Stimulated activated CD4-positive, alpha-beta T cell treated with anti-CD3 and anti-CD28 coated beads, Interleukin-1b, Interleukin-23, amount 100 ng/mL, for 48 hours (primary cell): ENCODE measurements at regions not wholly inside any gene's neighbourhood (a gene's known extent, or its start where the extent isn't known, plus 50 kb on each side); places are given as distances from the start of the nearest gene placed in this dataset.
"Not testable (repeated sequence)": the region's sequence is repeated elsewhere in the genome, so short reads cannot be mapped to it uniquely, and the experiment has no call there.

ENCODE experiments used
- DNase-seq: peaks from one replicate; pipeline ENCODE4 v3.0.0-alpha.2; 2020

- no peak for DNase-seq
Observed at GRCh38 chr1:198408716-198409115, 131.8 kb downstream of the ATP6V1G3 start.

DNA sequence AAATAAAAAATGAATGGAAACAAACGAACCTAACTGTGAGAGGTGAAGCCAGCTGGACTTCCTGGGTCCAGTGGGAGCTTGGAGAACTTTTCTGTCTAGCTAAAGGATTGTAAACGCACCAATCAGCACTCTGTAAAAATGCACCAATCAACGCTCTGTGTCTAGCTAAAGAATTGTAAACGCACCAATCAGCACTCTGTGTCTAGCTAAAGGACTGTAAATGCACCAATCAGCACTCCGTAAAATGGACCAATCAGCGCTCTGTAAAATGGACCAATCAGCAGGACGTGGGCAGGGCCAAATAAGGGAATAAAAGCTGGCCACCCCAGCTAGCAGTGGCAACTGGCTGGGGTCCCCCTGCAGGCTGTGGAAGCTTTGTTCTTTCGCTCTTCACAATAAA lies 135.8 kb downstream of the ATP6V1G3 start:
- not testable (repeated sequence) for DNase-seq

DNA sequence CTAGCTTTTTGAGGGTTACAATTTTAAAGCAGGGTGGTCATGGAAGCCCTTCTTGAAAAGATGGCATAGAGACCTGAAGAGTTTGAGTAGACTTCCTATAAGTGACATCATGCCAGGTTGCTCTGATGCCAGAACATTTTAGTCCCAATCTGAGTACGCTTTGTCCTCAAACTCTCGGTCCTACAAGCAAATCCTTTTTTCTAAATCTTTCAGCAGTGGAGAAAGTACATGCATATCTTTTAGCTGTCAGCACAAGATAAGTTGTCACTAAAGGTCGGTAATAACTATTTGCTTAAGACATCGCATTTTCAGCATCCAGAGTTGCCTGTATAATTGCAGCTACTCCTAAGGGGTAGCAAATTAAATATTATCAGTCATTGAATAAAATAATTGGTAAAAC lies 140.4 kb downstream of the ATP6V1G3 start:
- DNase-seq, result no peak

DNA sequence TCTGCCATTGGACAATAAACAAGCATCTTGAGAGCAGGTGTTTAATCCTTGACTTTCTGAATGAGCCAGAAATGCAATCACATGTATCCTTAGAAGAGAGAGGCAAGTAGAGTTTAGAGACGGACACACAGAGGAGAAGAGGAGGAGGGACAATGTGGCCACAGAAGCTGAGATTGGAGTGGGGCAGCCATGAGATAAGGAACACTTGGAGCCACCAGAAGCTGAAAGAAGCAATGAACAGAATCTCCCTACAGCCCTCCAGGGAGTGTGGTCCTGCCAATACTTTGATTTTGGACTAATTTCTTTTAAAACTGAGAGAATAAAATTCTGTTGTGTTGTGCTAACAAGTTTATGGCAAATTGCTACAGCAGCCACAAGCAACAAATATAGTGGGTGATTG lies 141.0 kb downstream of the ATP6V1G3 start:
- no peak for DNase-seq

DNA sequence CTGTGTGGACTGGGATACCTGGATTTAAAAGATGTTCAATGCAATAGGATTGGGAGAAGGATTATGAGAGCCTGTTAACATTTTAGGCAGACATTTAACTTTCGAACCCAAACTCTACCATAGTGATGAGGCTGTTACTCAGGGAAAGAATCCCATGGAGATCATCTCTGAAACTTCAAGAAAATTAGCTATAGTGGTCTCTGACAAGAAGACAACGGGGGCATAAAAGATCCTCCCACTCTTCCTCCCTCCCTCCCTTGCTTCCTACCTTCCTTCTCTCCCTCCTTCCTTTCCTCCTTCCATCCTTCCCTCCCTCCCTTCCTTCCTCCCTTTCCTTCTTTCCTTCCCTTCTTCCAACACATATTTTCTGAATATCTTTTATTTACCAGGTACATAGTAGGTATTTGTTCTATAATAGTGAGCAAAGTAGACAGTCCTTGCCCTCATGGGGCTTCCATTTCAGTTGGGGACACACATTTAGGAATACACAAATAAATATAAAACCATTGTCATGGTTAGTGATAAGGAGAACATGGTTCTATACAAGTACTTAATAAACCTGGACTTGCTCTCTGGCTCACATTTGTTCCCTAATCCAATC lies 143.2 kb downstream of the ATP6V1G3 start:
- no peak for DNase-seq

- DNase-seq, result no peak
Observed at GRCh38 chr1:198391393-198392020, 149.0 kb downstream of the ATP6V1G3 start.

DNA sequence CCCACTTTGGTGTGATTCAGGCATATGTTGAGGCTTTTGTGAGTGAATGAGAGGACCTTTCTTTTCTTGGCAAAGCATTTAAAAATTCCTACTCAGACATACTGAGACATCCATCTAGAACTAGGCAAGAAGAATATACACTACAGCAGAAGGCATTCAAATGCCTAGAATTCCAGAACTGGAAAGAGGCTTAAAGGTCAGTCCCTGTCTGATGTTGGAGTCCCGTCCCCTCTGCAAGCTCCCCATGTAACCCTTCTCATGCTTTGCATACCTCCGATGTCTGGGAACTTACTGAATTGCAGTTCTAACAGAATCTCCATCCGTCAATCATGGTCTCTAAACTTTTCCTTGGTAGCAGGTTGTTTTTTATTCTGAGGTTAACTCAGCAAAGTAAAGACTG lies 152.9 kb downstream of the ATP6V1G3 start:
- no peak for DNase-seq

- no peak for DNase-seq
Observed at GRCh38 chr1:198380275-198380674, 160.2 kb downstream of the ATP6V1G3 start.

DNA sequence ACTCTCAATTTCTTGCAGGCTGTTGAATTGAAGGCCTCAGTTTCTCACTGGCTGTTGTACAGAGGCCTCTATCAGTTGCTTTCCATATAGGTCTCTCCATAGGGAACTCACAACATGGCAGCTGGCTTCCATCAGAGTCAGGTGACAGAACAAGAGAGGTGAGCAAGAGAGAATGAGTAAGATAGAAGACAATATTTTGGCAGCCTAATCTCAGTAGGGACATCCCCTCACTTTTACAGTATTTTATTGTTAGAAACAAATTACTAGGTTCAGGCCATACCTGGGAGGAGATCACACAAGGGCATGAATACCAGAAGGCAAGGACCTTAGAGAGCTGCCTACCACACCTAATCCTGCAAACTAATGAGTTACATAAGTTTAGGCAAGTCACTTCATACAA lies 162.8 kb downstream of the ATP6V1G3 start:
- no peak for DNase-seq

GRCh38 chr1:198374288-198374687 lies 166.2 kb downstream of the ATP6V1G3 start:
- DNase-seq, result no peak

- no peak for DNase-seq
Observed at GRCh38 chr1:198373376-198373775, 167.1 kb downstream of the ATP6V1G3 start.
